Cardiac muscle cell (in vitro differentiated cells and primary cell): ENCODE measurements at regions not wholly inside any gene's neighbourhood (a gene's known extent, or its start where the extent isn't known, plus 50 kb on each side); places are given as distances from the start of the nearest gene placed in this dataset.

Experiments used
- DNase-seq, 2 donors: peaks; one replicate each; pipeline versions ENCODE4 v3.0.0 to v3.0.0-alpha.2; 2010 to 2017; ENCODE audit warnings: low read depth in 1 of 2, low spot score in 1 of 2
- H3K27ac ChIP-seq: fragments of 200-600 bp; sonication (generic); 2 replicates; pipeline ENCODE4 v1.5.1; 2016
- H3K27me3 ChIP-seq: fragments of 200-600 bp; sonication (generic); 2 replicates; pipeline ENCODE4 v1.6.0; 2016; ENCODE audit warnings: control low read depth
- H3K36me3 ChIP-seq: fragments of 200-600 bp; sonication (generic); 2 replicates; pipeline ENCODE4 v1.5.1; 2016; ENCODE audit warnings: control low read depth
- H3K4me1 ChIP-seq: fragments of 200-600 bp; sonication (generic); 2 replicates; pipeline ENCODE4 v1.8.1; 2017; ENCODE audit warnings: low read depth, mild to moderate bottlenecking, mixed run types
- H3K4me3 ChIP-seq: fragments of 200-600 bp; sonication (generic); 2 replicates; pipeline ENCODE4 v1.5.1; 2016; ENCODE audit warnings: mild to moderate bottlenecking
- H3K9me3 ChIP-seq: fragments of 200-600 bp; sonication (generic); 2 replicates; pipeline ENCODE4 v1.5.1; 2017; ENCODE audit warnings: low read depth, mild to moderate bottlenecking, control low read depth
- CTCF ChIP-seq: IDR thresholded peaks from 2 replicates; pipeline ENCODE4 v1.5.1; 2012; ENCODE audit warnings: low read depth, mild to moderate bottlenecking, low read length

GRCh38 chr2:133640103-133640502, 71.8 kb upstream of the NCKAP5 start:
- Histone ChIP-seq H3K4me3 (no peak overlapping the region), H3K9me3 (no peaks in the 10 kb centered on the region), H3K27me3 (no peaks in the 10 kb centered on the region), H3K4me1 (no peaks in the 10 kb centered on the region), H3K36me3 (no peaks in the 10 kb centered on the region), H3K27ac (no peak overlapping the region)
- DNase-seq: no peak
- no peak for TF ChIP-seq CTCF

- no peak for DNase-seq
- no peak overlapping the region for H3K4me3 ChIP-seq
- H3K4me1 ChIP-seq: no peaks in the 10 kb centered on the region
These were observed 73.2 kb upstream of the NCKAP5 start for GRCh38 chr2:133641497-133641896.

GRCh38 chr2:133641942-133642725, 73.9 kb upstream of the NCKAP5 start:
- TF ChIP-seq CTCF: no peak
- DNase-seq: no peak
- no peaks in the 10 kb centered on the region for H3K9me3 ChIP-seq
- H3K27ac ChIP-seq: no peak overlapping the region
- no peaks in the 10 kb centered on the region for H3K36me3 ChIP-seq
- no peaks in the 10 kb centered on the region for H3K27me3 ChIP-seq
- H3K4me3 ChIP-seq: no peak overlapping the region
- H3K4me1 ChIP-seq: no peaks in the 10 kb centered on the region

More at GRCh38 chr2:133641497-133641896, 73.2 kb upstream of the NCKAP5 start:
- Histone ChIP-seq H3K9me3 (no peaks in the 10 kb centered on the region), H3K36me3 (no peaks in the 10 kb centered on the region), H3K27ac (no peak overlapping the region), H3K27me3 (no peaks in the 10 kb centered on the region)
- TF ChIP-seq CTCF: no peak

- DNase-seq: peak in 1 of 2 donors; percentile 34
- Histone ChIP-seq H3K36me3 (no peaks in the 10 kb centered on the region), H3K27me3 (no peaks in the 10 kb centered on the region), H3K4me1 (no peaks in the 10 kb centered on the region), H3K4me3 (no peak overlapping the region), H3K27ac (no peak overlapping the region), H3K9me3 (no peaks in the 10 kb centered on the region)
- no peak for TF ChIP-seq CTCF
These were observed 74.5 kb upstream of the NCKAP5 start for GRCh38 chr2:133642791-133643191.

GRCh38 chr2:133643863-133644262, 75.6 kb upstream of the NCKAP5 start:
- no peaks in the 10 kb centered on the region for H3K36me3 ChIP-seq
- TF ChIP-seq CTCF: no peak
- DNase-seq: no peak
- no peaks in the 10 kb centered on the region for H3K27me3 ChIP-seq
- no peak overlapping the region for H3K27ac ChIP-seq
- no peak overlapping the region for H3K4me3 ChIP-seq
- H3K4me1 ChIP-seq: no peaks in the 10 kb centered on the region
- H3K9me3 ChIP-seq: no peaks in the 10 kb centered on the region
